Liver (tissue), 8 donors: ENCODE measurements at regions not wholly inside any gene's neighbourhood (a gene's known extent, or its start where the extent isn't known, plus 50 kb on each side); places are given as distances from the start of the nearest gene placed in this dataset.

ENCODE experiments used
- DNase-seq: peaks from one replicate; pipeline ENCODE4 v3.0.0-alpha.2; 2017; ENCODE audit warnings: low spot score
- H3K27ac ChIP-seq, 2 donors: one replicate each; pipeline ENCODE4 v1.7.0; 2013; ENCODE audit warnings: inconsistent platforms in 2 of 2, low read length in 2 of 2, control low read depth in 1 of 2, low read depth in 1 of 2, mild to moderate bottlenecking in 1 of 2
- H3K27me3 ChIP-seq, 4 donors: one replicate each; pipeline versions ENCODE4 v1.6.1 to v1.7.0; 2013; ENCODE audit warnings: low read length in 3 of 4, inconsistent platforms in 1 of 4, mild to moderate bottlenecking in 1 of 4, moderate library complexity in 1 of 4; ENCODE audit not compliant: control insufficient read depth in 4 of 4, insufficient read depth in 4 of 4
- H3K36me3 ChIP-seq, 4 donors: one replicate each; pipeline versions ENCODE4 v1.6.1 to v1.7.0; 2013; ENCODE audit warnings: low read length in 3 of 4, mild to moderate bottlenecking in 3 of 4, low read depth in 1 of 4, moderate library complexity in 1 of 4; ENCODE audit not compliant: control insufficient read depth in 4 of 4, insufficient read depth in 3 of 4
- H3K4me1 ChIP-seq, 4 donors: one replicate each; pipeline versions ENCODE4 v1.6.1 to v1.7.0; 2013; ENCODE audit warnings: low read length in 3 of 4, mild to moderate bottlenecking in 3 of 4, moderate library complexity in 1 of 4; ENCODE audit not compliant: control insufficient read depth in 4 of 4, insufficient read depth in 4 of 4
- H3K4me3 ChIP-seq, 3 donors: one replicate each; pipeline versions ENCODE4 v1.6.1 to v1.7.0; 2013; ENCODE audit warnings: low read length in 3 of 3, control low read depth in 1 of 3, low read depth in 1 of 3, mild to moderate bottlenecking in 1 of 3
- H3K9ac ChIP-seq, 2 donors: one replicate each; pipeline ENCODE4 v1.7.0; 2013; ENCODE audit warnings: low read length in 2 of 2, mild to moderate bottlenecking in 2 of 2, moderate library complexity in 2 of 2, control low read depth in 1 of 2, low read depth in 1 of 2
- H3K9me3 ChIP-seq, 4 donors: one replicate each; pipeline versions ENCODE4 v1.6.1 to v1.7.0; 2013; ENCODE audit warnings: low read length in 3 of 4; ENCODE audit not compliant: control insufficient read depth in 4 of 4
- CTCF ChIP-seq: fragments of 150-350 bp; IDR thresholded peaks from 2 replicates; pipeline ENCODE4 v1.5.1; 2017; ENCODE audit warnings: improper control_type of control experiment, low read depth, low read length; ENCODE audit not compliant: missing input control
- EGR1 ChIP-seq, 2 donors: IDR thresholded peaks; 2 replicates each; pipeline ENCODE4 v1.6.1; 2016 to 2018; ENCODE audit warnings: antibody characterized with exemption in 2 of 2, low read depth in 2 of 2
- FOXA1 ChIP-seq: IDR thresholded peaks from 2 replicates; pipeline ENCODE4 v1.6.1; 2016; ENCODE audit warnings: antibody characterized with exemption
- FOXA2 ChIP-seq: IDR thresholded peaks from 2 replicates; pipeline ENCODE4 v1.6.1; 2016; ENCODE audit warnings: antibody characterized with exemption
- GABPA ChIP-seq, 2 donors: IDR thresholded peaks in 1 of 2; conservative IDR thresholded peaks in 1 of 2; 2 replicates each; pipeline ENCODE4 v1.6.1; 2016; ENCODE audit warnings: antibody characterized with exemption in 2 of 2, mild to moderate bottlenecking in 1 of 2, moderate library complexity in 1 of 2
- HNF4A ChIP-seq, 2 donors: conservative IDR thresholded peaks; 2 replicates each; pipeline ENCODE4 v1.6.1; 2016; ENCODE audit warnings: antibody characterized with exemption in 2 of 2, mild to moderate bottlenecking in 2 of 2
- HNF4G ChIP-seq: IDR thresholded peaks from 2 replicates; pipeline ENCODE4 v1.6.1; 2016; ENCODE audit warnings: antibody characterized with exemption
- JUND ChIP-seq, 2 donors: IDR thresholded peaks; 2 replicates each; pipeline ENCODE4 v1.6.1; 2016; ENCODE audit warnings: antibody characterized with exemption in 2 of 2
- MAX ChIP-seq: IDR thresholded peaks from 2 replicates; pipeline ENCODE4 v1.6.1; 2016; ENCODE audit warnings: antibody characterized with exemption
- NR2F2 ChIP-seq: IDR thresholded peaks from 2 replicates; pipeline ENCODE4 v1.6.1; 2016; ENCODE audit warnings: antibody characterized with exemption
- RAD21 ChIP-seq, 2 donors: IDR thresholded peaks; 2 replicates each; pipeline ENCODE4 v1.6.1; 2016; ENCODE audit warnings: antibody characterized with exemption in 2 of 2, mild to moderate bottlenecking in 2 of 2
- RXRA ChIP-seq, 2 donors: IDR thresholded peaks; 2 replicates each; pipeline ENCODE4 v1.6.1; 2017 to 2018; ENCODE audit warnings: antibody characterized with exemption in 2 of 2, mild to moderate bottlenecking in 1 of 2
- SP1 ChIP-seq: IDR thresholded peaks from 2 replicates; pipeline ENCODE4 v1.6.1; 2018; ENCODE audit warnings: antibody characterized with exemption, mild to moderate bottlenecking
- TAF1 ChIP-seq: conservative IDR thresholded peaks from 2 replicates; pipeline ENCODE4 v1.6.1; 2016; ENCODE audit warnings: antibody characterized with exemption, mild to moderate bottlenecking
- YY1 ChIP-seq: IDR thresholded peaks from 2 replicates; pipeline ENCODE4 v1.6.1; 2016; ENCODE audit warnings: antibody characterized with exemption, mild to moderate bottlenecking
- ZBTB33 ChIP-seq: IDR thresholded peaks from 2 replicates; pipeline ENCODE4 v1.6.1; 2016; ENCODE audit warnings: antibody characterized with exemption
- WGBS: extraction: QIAGEN DNeasy Blood & Tissue Kit; methylation state at CpG from one replicate; pipeline ENCODE4 v1.1.7; 2013; 5-methylcytosine and 5-hydroxymethylcytosine counted together
- TF ChIP-seq, protein P1 (sequence below): IDR thresholded peaks from 2 replicates; pipeline ENCODE4 v1.6.1; 2016; ENCODE audit warnings: antibody characterized with exemption, mild to moderate bottlenecking
- TF ChIP-seq, protein P2 (sequence below): IDR thresholded peaks from 2 replicates; pipeline ENCODE4 v1.6.1; 2016; ENCODE audit warnings: antibody characterized with exemption
- donor health status: healthy.
- donor health status: healthy.
- donor health status: healthy.
- donor health status: healthy.
- donor health status: healthy.

DNA sequence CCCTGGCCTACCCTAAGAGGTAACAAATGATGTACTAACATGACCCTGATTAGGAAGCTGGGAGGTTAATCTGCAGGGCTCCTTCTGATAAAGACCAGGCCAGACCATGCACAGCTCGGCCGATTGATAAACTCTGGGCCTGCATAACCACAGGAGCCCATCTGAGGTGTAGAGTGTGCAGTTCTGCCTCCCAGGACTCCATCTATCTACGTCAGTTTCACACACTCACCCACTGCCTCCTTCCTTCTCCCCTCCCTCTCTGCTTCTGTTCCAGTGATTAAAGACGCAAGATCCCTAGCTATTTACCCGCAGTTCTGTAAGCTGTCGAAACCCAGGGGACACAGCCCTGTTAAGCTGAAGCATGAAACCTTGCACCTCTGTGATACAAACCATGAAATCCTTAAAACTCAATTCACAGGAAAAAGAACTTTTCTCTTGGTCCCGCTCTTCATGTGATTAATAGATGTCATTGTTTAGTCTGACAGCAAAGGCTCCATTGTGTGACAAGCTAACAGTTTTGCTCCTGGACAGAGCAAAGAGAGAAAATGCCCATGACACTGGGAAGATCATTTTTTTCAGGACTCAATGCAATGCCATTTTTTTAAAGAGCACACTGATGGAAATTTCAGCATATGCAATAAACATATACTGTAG is 470.6 kb downstream of the MAFB start:
- 67% methylated on average over 7 of the region's 7 CpGs for WGBS
- TF ChIP-seq JUND (IDR thresholded peaks at IDR 0.05): no peak
- TF ChIP-seq FOXA1: no peak
- no peak for TF ChIP-seq SP1
- TF ChIP-seq MAX: no peak
- TF ChIP-seq YY1: no peak
- TF ChIP-seq, protein P1, sequence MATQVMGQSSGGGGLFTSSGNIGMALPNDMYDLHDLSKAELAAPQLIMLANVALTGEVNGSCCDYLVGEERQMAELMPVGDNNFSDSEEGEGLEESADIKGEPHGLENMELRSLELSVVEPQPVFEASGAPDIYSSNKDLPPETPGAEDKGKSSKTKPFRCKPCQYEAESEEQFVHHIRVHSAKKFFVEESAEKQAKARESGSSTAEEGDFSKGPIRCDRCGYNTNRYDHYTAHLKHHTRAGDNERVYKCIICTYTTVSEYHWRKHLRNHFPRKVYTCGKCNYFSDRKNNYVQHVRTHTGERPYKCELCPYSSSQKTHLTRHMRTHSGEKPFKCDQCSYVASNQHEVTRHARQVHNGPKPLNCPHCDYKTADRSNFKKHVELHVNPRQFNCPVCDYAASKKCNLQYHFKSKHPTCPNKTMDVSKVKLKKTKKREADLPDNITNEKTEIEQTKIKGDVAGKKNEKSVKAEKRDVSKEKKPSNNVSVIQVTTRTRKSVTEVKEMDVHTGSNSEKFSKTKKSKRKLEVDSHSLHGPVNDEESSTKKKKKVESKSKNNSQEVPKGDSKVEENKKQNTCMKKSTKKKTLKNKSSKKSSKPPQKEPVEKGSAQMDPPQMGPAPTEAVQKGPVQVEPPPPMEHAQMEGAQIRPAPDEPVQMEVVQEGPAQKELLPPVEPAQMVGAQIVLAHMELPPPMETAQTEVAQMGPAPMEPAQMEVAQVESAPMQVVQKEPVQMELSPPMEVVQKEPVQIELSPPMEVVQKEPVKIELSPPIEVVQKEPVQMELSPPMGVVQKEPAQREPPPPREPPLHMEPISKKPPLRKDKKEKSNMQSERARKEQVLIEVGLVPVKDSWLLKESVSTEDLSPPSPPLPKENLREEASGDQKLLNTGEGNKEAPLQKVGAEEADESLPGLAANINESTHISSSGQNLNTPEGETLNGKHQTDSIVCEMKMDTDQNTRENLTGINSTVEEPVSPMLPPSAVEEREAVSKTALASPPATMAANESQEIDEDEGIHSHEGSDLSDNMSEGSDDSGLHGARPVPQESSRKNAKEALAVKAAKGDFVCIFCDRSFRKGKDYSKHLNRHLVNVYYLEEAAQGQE: no peak
- no peak for TF ChIP-seq HNF4A (conservative IDR thresholded peaks at IDR 0.05)
- no peak for TF ChIP-seq HNF4G
- TF ChIP-seq EGR1 (IDR thresholded peaks at IDR 0.05; ENCODE audit: low read depth in 2 of 2): no peak
- TF ChIP-seq FOXA2: no peak
- TF ChIP-seq GABPA (IDR thresholded peaks at IDR 0.05 in 1 of 2, conservative IDR thresholded peaks at IDR 0.05 in 1 of 2): no peak
- TF ChIP-seq CTCF: no peak
- no peak for TF ChIP-seq TAF1
- TF ChIP-seq ZBTB33: no peak
- TF ChIP-seq, protein P2, sequence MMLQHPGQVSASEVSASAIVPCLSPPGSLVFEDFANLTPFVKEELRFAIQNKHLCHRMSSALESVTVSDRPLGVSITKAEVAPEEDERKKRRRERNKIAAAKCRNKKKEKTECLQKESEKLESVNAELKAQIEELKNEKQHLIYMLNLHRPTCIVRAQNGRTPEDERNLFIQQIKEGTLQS: no peak
- TF ChIP-seq RAD21 (IDR thresholded peaks at IDR 0.05): no peak
- TF ChIP-seq RXRA (IDR thresholded peaks at IDR 0.05): no peak
- TF ChIP-seq NR2F2: no peak
- H3K36me3 ChIP-seq: no peaks in the 10 kb centered on the region
- H3K9ac ChIP-seq: no peak overlapping the region
- no peaks in the 10 kb centered on the region for H3K4me1 ChIP-seq
- H3K4me3 ChIP-seq: no peak overlapping the region
- no peak for DNase-seq
- no peak overlapping the region for H3K27ac ChIP-seq
- no peaks in the 10 kb centered on the region for H3K9me3 ChIP-seq
- no peaks in the 10 kb centered on the region for H3K27me3 ChIP-seq
